Kidney (tissue), 13 donors: ENCODE measurements at regions not wholly inside any gene's neighbourhood (a gene's known extent, or its start where the extent isn't known, plus 50 kb on each side); places are given as distances from the start of the nearest gene placed in this dataset.
A peak's percentile ranks its signal among the peaks of the same experiment; 100 is the strongest.

ENCODE experiments used
- DNase-seq, 5 donors: peaks; one replicate each; pipeline ENCODE4 v3.0.0-alpha.2; 2013 to 2020
- FAIRE-seq: peaks from 2 replicates; lab custom pipeline; 2012; peaks lifted over from hg19 to GRCh38; lab: Jason Lieb, UNC
- H3K27ac ChIP-seq, 2 donors: one replicate each; pipeline ENCODE4 v1.7.0; 2013; ENCODE audit warnings: low read depth in 2 of 2, low read length in 2 of 2, inconsistent platforms in 1 of 2
- H3K27me3 ChIP-seq: one replicate; pipeline ENCODE4 v1.7.1; 2013; ENCODE audit warnings: low read length, inconsistent platforms; ENCODE audit not compliant: control insufficient read depth, insufficient read depth
- H3K36me3 ChIP-seq, 3 donors: one replicate each; pipeline versions ENCODE4 v1.7.0 to v1.7.1; 2013; ENCODE audit warnings: low read length in 3 of 3, control low read depth in 1 of 3, inconsistent platforms in 1 of 3; ENCODE audit not compliant: insufficient read depth in 3 of 3, control insufficient read depth in 2 of 3
- H3K4me1 ChIP-seq, 3 donors: one replicate each; pipeline versions ENCODE4 v1.7.0 to v1.7.1; 2013; ENCODE audit warnings: low read length in 3 of 3, inconsistent platforms in 1 of 3, low read depth in 1 of 3; ENCODE audit not compliant: control insufficient read depth in 2 of 3, insufficient read depth in 2 of 3
- H3K4me3 ChIP-seq, 3 donors: one replicate each; pipeline versions ENCODE4 v1.7.0 to v1.8.1; 2013; ENCODE audit warnings: low read length in 3 of 3, control low read depth in 1 of 3, inconsistent platforms in 1 of 3
- H3K9ac ChIP-seq, 3 donors: one replicate each; pipeline versions ENCODE4 v1.7.0 to v1.7.1; 2013; ENCODE audit warnings: low read length in 3 of 3, control low read depth in 1 of 3, inconsistent platforms in 1 of 3
- H3K9me3 ChIP-seq, 3 donors: one replicate each; pipeline versions ENCODE4 v1.7.0 to v1.7.1; 2013; ENCODE audit warnings: low read length in 3 of 3, control low read depth in 1 of 3, inconsistent platforms in 1 of 3; ENCODE audit not compliant: control insufficient read depth in 2 of 3, insufficient read depth in 1 of 3
- CTCF ChIP-seq: IDR thresholded peaks from 3 replicates; pipeline ENCODE4 v1.5.1; 2012; ENCODE audit warnings: mild to moderate bottlenecking, moderate library complexity, borderline replicate concordance; ENCODE audit not compliant: insufficient read depth; ENCODE audit errors: extremely low read depth
- intact Hi-C: fragments of 100-400 bp; cut with DNase I; formaldehyde crosslinking; loops from one replicate; pipeline ENCODE4 v1.11.1; 2022
- donor health status: control.
- donor health status: control.
- donor health status: control.
- donor health status: control.
- donor health status: control.
- donor health status: DM: yes; HTN: yes; CAD: no.
- donor health status: Normal renal cell carcinoma (clear cell type).

GRCh38 chr1:30129421-30130055 is 593.8 kb downstream of the MATN1 start:
- no peaks in the 10 kb centered on the region for H3K4me1 ChIP-seq
- no peak for DNase-seq
- no peaks in the 10 kb centered on the region for H3K27me3 ChIP-seq
- FAIRE-seq, result no peak
- no peaks in the 10 kb centered on the region for H3K36me3 ChIP-seq
- no peak overlapping the region for H3K9ac ChIP-seq
- TF ChIP-seq CTCF, result no peak
- no peak overlapping the region for H3K4me3 ChIP-seq
- no peaks in the 10 kb centered on the region for H3K9me3 ChIP-seq
- intact Hi-C loops, result no loop called here
- no peak overlapping the region for H3K27ac ChIP-seq

GRCh38 chr1:30129001-30129408 is 594.4 kb downstream of the MATN1 start:
- Histone ChIP-seq H3K9ac (no peak overlapping the region), H3K36me3 (no peaks in the 10 kb centered on the region), H3K4me1 (no peaks in the 10 kb centered on the region), H3K4me3 (no peak overlapping the region), H3K9me3 (no peaks in the 10 kb centered on the region), H3K27ac (no peak overlapping the region), H3K27me3 (no peaks in the 10 kb centered on the region)
- DNase-seq (no peak), FAIRE-seq (no peak)
- intact Hi-C loops, result no loop called here
- no peak for TF ChIP-seq CTCF

- Histone ChIP-seq H3K9ac (no peak overlapping the region), H3K27me3 (no peaks in the 10 kb centered on the region), H3K9me3 (no peaks in the 10 kb centered on the region), H3K36me3 (no peaks in the 10 kb centered on the region), H3K4me3 (no peak overlapping the region), H3K4me1 (no peaks in the 10 kb centered on the region), H3K27ac (no peak overlapping the region)
- intact Hi-C loops, result no loop called here
- no peak for TF ChIP-seq CTCF
- DNase-seq (no peak), FAIRE-seq (no peak)
Observed at GRCh38 chr1:30126848-30127247, 596.5 kb downstream of the MATN1 start.

GRCh38 chr1:30125821-30126170 is 597.6 kb downstream of the MATN1 start:
- intact Hi-C loops, result no loop called here
- H3K27ac ChIP-seq, result no peak overlapping the region
- no peak for TF ChIP-seq CTCF
- DNase-seq (peak in 1 of 5 donors; percentile 22), FAIRE-seq (no peak)
- no peak overlapping the region for H3K9ac ChIP-seq
- no peaks in the 10 kb centered on the region for H3K27me3 ChIP-seq
- H3K9me3 ChIP-seq, result no peaks in the 10 kb centered on the region
- no peak overlapping the region for H3K4me3 ChIP-seq
- no peaks in the 10 kb centered on the region for H3K36me3 ChIP-seq
- H3K4me1 ChIP-seq, result no peaks in the 10 kb centered on the region
